Erythroblast (primary cell): ENCODE measurements at regions not wholly inside any gene's neighbourhood (a gene's known extent, or its start where the extent isn't known, plus 50 kb on each side); places are given as distances from the start of the nearest gene placed in this dataset.

ENCODE experiments used
- GATA1 ChIP-seq: IDR thresholded peaks from 2 replicates; pipeline ENCODE4 v1.6.1; 2011; ENCODE audit warnings: low read depth, mild to moderate bottlenecking, control low read depth, low read length, moderate library complexity
- POLR2A ChIP-seq: IDR thresholded peaks from 2 replicates; pipeline ENCODE4 v1.6.1; 2011; ENCODE audit warnings: mild to moderate bottlenecking, low read length

GRCh38 chr15:62588938-62589670, 424.0 kb upstream of the C2CD4B start:
- TF ChIP-seq POLR2A (no peak), GATA1 (no peak)
